ENCODE measurements at regions not wholly inside any gene's neighbourhood (a gene's known extent, or its start where the extent isn't known, plus 50 kb on each side); places are given as distances from the start of the nearest gene placed in this dataset.
"Not testable (repeated sequence)": the region's sequence is repeated elsewhere in the genome, so short reads cannot be mapped to it uniquely, and the experiment has no call there.

- FAIRE-seq (no peak), DNase-seq (ENCODE audit: insufficient read length, low spot score) (no peak)
Observed at GRCh38 chr5:87127426-87127825, 140.3 kb upstream of the RASA1 start.

GRCh38 chr5:87127956-87128687 lies 139.6 kb upstream of the RASA1 start:
- no peak for FAIRE-seq
- DNase-seq (ENCODE audit: insufficient read length, low spot score), result no peak

- DNase-seq (ENCODE audit: insufficient read length, low spot score) (no peak), FAIRE-seq (no peak)
Observed at GRCh38 chr5:87129046-87129445, 138.6 kb upstream of the RASA1 start.

GRCh38 chr5:87132696-87133095 lies 135.0 kb upstream of the RASA1 start:
- FAIRE-seq (no peak), DNase-seq (ENCODE audit: insufficient read length, low spot score) (no peak)

GRCh38 chr5:87134513-87134912 lies 133.2 kb upstream of the RASA1 start:
- not testable (repeated sequence) for FAIRE-seq; DNase-seq (ENCODE audit: insufficient read length, low spot score)

GRCh38 chr5:87136096-87136495 lies 131.6 kb upstream of the RASA1 start:
- FAIRE-seq (no peak), DNase-seq (ENCODE audit: insufficient read length, low spot score) (no peak)

- no peak for FAIRE-seq
- no peak for DNase-seq (ENCODE audit: insufficient read length, low spot score)
Observed at GRCh38 chr5:87136733-87137132, 130.9 kb upstream of the RASA1 start.

- FAIRE-seq, result no peak
- DNase-seq (ENCODE audit: insufficient read length, low spot score), result no peak
Observed at GRCh38 chr5:87137283-87137682, 130.4 kb upstream of the RASA1 start.

GRCh38 chr5:87138091-87138805 lies 129.4 kb upstream of the RASA1 start:
- no peak for DNase-seq (ENCODE audit: insufficient read length, low spot score)
- no peak for FAIRE-seq

- FAIRE-seq, result no peak
- no peak for DNase-seq (ENCODE audit: insufficient read length, low spot score)
Observed at GRCh38 chr5:87139795-87140194, 127.9 kb upstream of the RASA1 start.

- no peak for DNase-seq (ENCODE audit: insufficient read length, low spot score)
- FAIRE-seq, result no peak
Observed at GRCh38 chr5:87141544-87141943, 126.1 kb upstream of the RASA1 start.

- not testable (repeated sequence) for FAIRE-seq; DNase-seq (ENCODE audit: insufficient read length, low spot score)
Observed at GRCh38 chr5:87145853-87146252, 121.8 kb upstream of the RASA1 start.

- FAIRE-seq (no peak), DNase-seq (ENCODE audit: insufficient read length, low spot score) (no peak)
Observed at GRCh38 chr5:87147441-87147840, 120.2 kb upstream of the RASA1 start.

GRCh38 chr5:87150630-87151029 lies 117.1 kb upstream of the RASA1 start:
- FAIRE-seq (no peak), DNase-seq (ENCODE audit: insufficient read length, low spot score) (no peak)

GRCh38 chr5:87151547-87151946 lies 116.1 kb upstream of the RASA1 start:
- DNase-seq (ENCODE audit: insufficient read length, low spot score) (peak; percentile 32), FAIRE-seq (no peak)

- FAIRE-seq (no peak), DNase-seq (ENCODE audit: insufficient read length, low spot score) (no peak)
Observed at GRCh38 chr5:87152886-87153285, 114.8 kb upstream of the RASA1 start.

- DNase-seq (ENCODE audit: insufficient read length, low spot score), result no peak
Observed at GRCh38 chr5:87154191-87154590, 113.5 kb upstream of the RASA1 start.

GRCh38 chr5:87155106-87155505 lies 112.6 kb upstream of the RASA1 start:
- DNase-seq (ENCODE audit: insufficient read length, low spot score) (no peak), FAIRE-seq (no peak)

More at GRCh38 chr5:87154191-87154590, 113.5 kb upstream of the RASA1 start:
- no peak for FAIRE-seq

- FAIRE-seq (no peak), DNase-seq (ENCODE audit: insufficient read length, low spot score) (no peak)
Observed at GRCh38 chr5:87156631-87157030, 111.1 kb upstream of the RASA1 start.

- FAIRE-seq (no peak), DNase-seq (ENCODE audit: insufficient read length, low spot score) (no peak)
Observed at GRCh38 chr5:87164409-87164808, 103.3 kb upstream of the RASA1 start.

GRCh38 chr5:87169300-87169991 lies 98.2 kb upstream of the RASA1 start:
- no peak for FAIRE-seq

GRCh38 chr5:87170799-87171198 lies 96.9 kb upstream of the RASA1 start:
- FAIRE-seq, result no peak

More at GRCh38 chr5:87169300-87169991, 98.2 kb upstream of the RASA1 start:
- no peak for DNase-seq (ENCODE audit: insufficient read length, low spot score)

More at GRCh38 chr5:87170799-87171198, 96.9 kb upstream of the RASA1 start:
- no peak for DNase-seq (ENCODE audit: insufficient read length, low spot score)
